GM10266 (cell line): ENCODE measurements at regions not wholly inside any gene's neighbourhood (a gene's known extent, or its start where the extent isn't known, plus 50 kb on each side); places are given as distances from the start of the nearest gene placed in this dataset.
A peak's percentile ranks its signal among the peaks of the same experiment; 100 is the strongest.

Source experiments
- DNase-seq: peaks from one replicate; pipeline ENCODE4 v3.0.0; 2012; ENCODE audit errors: extremely low spot score
- TF ChIP-seq, protein P1 (sequence below): IDR thresholded peaks from 2 replicates; pipeline ENCODE4 v1.5.1; 2012; ENCODE audit warnings: mild to moderate bottlenecking, low read depth; ENCODE audit not compliant: control insufficient read depth, insufficient read depth; ENCODE audit errors: missing control alignments

DNA sequence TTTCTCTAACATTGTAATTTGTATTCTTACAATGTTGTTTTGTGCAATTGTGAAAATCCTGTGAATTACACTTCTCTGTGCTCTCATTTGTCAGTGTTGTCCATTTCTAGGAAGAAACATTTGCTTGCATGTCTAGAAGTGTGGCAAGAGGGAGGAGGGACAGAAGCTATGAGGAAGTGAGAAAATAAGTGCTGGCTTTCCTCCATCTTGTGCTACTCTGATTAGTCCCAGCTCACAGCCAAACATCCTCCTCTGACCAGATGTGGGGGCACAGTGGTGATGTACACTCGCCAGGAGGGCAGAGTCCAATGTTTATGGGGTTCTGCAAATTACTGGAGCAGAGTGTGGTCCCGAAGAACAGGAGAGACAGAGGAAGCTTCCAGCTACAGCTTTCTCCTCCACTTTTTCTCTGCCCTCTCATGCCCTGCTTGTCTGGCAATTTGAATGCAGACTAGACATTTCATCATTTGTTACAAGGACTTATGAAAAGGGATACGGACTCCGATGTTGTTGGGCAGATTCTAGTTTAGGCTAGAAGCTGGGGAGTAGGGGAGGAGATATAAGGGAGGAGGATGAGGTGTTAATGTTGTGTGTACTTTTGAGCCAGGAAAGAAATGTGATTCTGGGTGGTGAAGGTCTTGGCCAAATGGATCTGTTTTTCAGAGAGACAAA, 131.0 kb upstream of the C1GALT1 start:
- peak; percentile 5 for DNase-seq
- TF ChIP-seq, protein P1, sequence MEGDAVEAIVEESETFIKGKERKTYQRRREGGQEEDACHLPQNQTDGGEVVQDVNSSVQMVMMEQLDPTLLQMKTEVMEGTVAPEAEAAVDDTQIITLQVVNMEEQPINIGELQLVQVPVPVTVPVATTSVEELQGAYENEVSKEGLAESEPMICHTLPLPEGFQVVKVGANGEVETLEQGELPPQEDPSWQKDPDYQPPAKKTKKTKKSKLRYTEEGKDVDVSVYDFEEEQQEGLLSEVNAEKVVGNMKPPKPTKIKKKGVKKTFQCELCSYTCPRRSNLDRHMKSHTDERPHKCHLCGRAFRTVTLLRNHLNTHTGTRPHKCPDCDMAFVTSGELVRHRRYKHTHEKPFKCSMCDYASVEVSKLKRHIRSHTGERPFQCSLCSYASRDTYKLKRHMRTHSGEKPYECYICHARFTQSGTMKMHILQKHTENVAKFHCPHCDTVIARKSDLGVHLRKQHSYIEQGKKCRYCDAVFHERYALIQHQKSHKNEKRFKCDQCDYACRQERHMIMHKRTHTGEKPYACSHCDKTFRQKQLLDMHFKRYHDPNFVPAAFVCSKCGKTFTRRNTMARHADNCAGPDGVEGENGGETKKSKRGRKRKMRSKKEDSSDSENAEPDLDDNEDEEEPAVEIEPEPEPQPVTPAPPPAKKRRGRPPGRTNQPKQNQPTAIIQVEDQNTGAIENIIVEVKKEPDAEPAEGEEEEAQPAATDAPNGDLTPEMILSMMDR = no peak

DNA sequence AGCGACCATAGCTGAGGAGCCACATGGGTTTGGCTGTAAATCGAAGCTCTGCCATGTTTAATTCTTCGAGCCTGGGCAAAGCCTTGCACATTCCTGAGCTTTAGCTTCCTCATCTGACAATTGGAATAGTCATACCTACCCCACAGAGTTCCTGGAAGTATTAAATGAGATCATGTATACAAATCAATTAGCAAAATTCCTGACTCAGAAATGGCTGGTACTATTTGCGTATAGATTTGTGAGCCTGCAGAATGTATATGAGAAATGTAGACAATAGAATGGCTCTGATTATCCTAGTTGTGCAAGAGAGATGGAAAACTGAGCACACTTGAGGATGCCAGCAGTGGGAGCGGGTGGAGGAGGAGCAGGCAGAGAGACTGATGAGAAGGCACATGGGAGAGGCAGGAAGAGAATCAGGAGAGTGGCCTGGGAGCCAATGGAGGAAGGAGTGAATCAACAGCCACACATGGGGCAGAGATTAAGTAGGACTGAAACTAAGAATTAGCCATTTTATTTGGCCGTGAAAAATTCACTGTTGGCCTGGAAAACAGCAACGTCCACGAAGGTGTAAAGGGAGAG, 128.0 kb upstream of the C1GALT1 start:
- no peak for DNase-seq
- TF ChIP-seq, protein P1 = no peak

DNA sequence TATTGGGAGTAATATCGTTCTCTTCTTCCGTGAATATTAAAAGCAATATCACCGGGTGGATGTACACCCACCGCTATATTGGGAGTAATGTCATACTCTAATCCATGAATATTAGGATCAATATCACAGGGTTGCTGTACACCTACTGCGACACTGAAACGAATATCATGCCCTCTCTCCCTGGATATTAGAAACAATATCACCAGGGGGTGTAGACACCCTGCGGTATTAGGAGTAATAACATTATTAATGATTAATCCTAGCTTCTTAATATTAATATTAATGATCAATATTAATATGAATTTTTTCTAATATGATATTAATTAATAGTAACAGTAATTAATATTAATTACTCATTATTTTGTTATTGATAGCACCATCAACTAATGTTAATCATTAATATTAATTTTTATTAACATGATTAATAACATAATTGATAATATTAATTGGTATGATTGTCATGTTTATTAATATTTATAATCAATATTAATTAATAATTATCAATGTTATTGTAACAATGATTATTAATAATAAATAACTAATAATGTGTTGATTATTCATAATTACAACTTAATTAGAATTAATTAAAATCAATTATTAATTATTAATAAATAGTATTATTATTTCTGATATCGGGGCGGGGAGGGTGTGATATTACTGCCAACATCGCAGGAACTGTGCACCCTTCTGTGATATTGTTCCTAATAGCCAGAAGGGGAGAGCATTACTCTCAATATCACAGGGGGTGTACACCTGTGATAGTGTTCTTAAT, 121.3 kb upstream of the C1GALT1 start:
- DNase-seq = no peak
- TF ChIP-seq, protein P1 = no peak

DNA sequence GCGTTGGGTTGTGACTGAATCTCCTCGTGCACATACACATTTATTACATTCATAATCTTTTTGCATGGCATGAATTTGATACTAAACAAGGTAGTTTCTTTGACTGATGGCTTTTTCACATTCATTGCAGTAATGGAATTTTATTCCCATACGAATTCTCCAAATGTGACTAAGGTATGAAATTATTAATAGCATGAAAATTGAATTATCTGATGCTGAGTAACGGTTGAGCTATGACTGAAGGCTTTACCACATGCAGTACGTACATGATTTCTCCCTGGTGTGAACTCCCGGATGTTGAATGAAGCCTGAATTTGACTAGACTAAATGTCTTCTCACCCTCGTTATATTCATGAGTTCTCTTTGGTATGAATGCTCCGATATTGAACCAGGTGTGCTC, 104.4 kb upstream of the C1GALT1 start:
- TF ChIP-seq, protein P1 = no peak
- DNase-seq = no peak

DNA sequence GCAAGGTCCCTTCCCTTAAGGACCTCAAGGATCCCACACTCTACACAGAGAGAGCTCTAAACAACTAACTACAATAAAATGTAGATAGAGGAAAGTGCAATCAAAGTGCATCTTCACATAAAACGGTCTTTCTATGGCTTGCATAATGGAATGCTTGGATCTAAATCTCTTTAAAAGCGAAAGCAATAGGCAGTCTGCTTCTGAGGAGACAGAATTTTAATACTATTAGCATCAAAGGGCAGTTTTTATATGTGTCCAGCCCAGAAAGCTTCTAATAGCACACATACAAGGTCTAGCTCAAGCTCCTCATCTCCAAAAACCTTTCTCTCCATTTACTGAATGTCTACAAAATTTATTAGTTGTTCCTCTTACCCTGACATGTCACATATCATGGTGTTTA, 101.5 kb upstream of the C1GALT1 start:
- TF ChIP-seq, protein P1 = no peak
- DNase-seq = no peak

DNA sequence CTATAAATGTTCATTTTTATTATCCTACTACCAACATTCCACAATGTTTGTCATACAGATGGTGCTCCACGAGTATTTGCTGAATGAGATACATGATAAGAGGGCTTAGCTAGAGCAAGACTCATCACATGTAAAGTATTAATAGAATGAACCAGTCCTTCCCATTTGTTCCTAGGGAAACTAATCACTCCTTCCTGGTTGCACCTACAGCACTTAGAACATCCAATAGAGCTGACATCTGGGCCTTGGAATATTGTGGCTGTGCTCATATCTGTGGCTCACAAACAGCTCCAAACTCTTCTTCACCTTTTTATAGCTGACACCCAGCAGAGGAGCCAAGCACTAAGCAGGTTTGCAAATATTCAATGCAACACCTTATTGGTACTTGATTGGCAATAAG, 91.9 kb upstream of the C1GALT1 start:
- TF ChIP-seq, protein P1 = no peak
- DNase-seq = no peak
